Spleen (tissue), 11 donors: ENCODE measurements at regions not wholly inside any gene's neighbourhood (a gene's known extent, or its start where the extent isn't known, plus 50 kb on each side); places are given as distances from the start of the nearest gene placed in this dataset.

Source experiments
- DNase-seq: peaks from one replicate; pipeline ENCODE4 v3.0.0-alpha.2; 2020
- H3K27ac ChIP-seq, 8 donors: fragments of 200-600 bp; sonication (generic) in 7 of 8; 1 replicate in 4 of 8; 2 replicates in 4 of 8; pipeline versions ENCODE4 v1.5.0 to v1.8.0; 2016 to 2021; ENCODE audit warnings: inconsistent platforms in 4 of 8, mild to moderate bottlenecking in 4 of 8, moderate library complexity in 1 of 8
- H3K27me3 ChIP-seq, 7 donors: fragments of 200-600 bp; sonication (generic) in 6 of 7; replicated peaks in 1 of 7; 1 replicate in 4 of 7; 2 replicates in 3 of 7; pipeline versions ENCODE4 v1.5.0 to v1.8.0; 2016 to 2021; ENCODE audit warnings: inconsistent platforms in 3 of 7, mild to moderate bottlenecking in 1 of 7
- H3K36me3 ChIP-seq, 6 donors: fragments of 200-600 bp; sonication (generic) in 5 of 6; 1 replicate in 4 of 6; 2 replicates in 2 of 6; pipeline versions ENCODE4 v1.5.0 to v1.8.0; 2016 to 2021; ENCODE audit warnings: inconsistent platforms in 2 of 6
- H3K4me1 ChIP-seq, 6 donors: fragments of 200-600 bp; sonication (generic) in 5 of 6; 1 replicate in 3 of 6; 2 replicates in 3 of 6; pipeline versions ENCODE4 v1.5.0 to v1.8.0; 2016 to 2021; ENCODE audit warnings: inconsistent platforms in 3 of 6
- H3K4me3 ChIP-seq, 8 donors: fragments of 200-600 bp; sonication (generic) in 7 of 8; 1 replicate in 4 of 8; 2 replicates in 4 of 8; pipeline versions ENCODE4 v1.5.0 to v1.8.0; 2016 to 2021; ENCODE audit warnings: inconsistent platforms in 4 of 8, mild to moderate bottlenecking in 4 of 8, moderate library complexity in 2 of 8
- H3K9me3 ChIP-seq, 8 donors: fragments of 200-600 bp; sonication (generic) in 7 of 8; 1 replicate in 4 of 8; 2 replicates in 4 of 8; pipeline versions ENCODE4 v1.5.0 to v1.8.0; 2016 to 2021; ENCODE audit warnings: inconsistent platforms in 4 of 8
- POLR2A ChIP-seq, 3 donors: fragments of 450-650 bp; IDR thresholded peaks; one replicate each; pipeline ENCODE4 v1.5.1; 2017; ENCODE audit warnings: antibody characterized with exemption in 3 of 3, mild to moderate bottlenecking in 1 of 3
- POLR2AphosphoS5 ChIP-seq, 3 donors: sonication (generic); formaldehyde crosslinking; IDR thresholded peaks; one replicate each; pipeline ENCODE4 v1.5.1; 2017; ENCODE audit warnings: antibody characterized with exemption in 3 of 3
- WGBS, 5 donors: extraction: QIAGEN DNeasy Blood & Tissue Kit in 3 of 5; methylation state at CpG; one replicate each; pipeline versions ENCODE4 v1.1.5 to v1.1.7; 2013 to 2018; 5-methylcytosine and 5-hydroxymethylcytosine counted together
- intact Hi-C: fragments of 100-400 bp; cut with DNase I; formaldehyde crosslinking; loops from one replicate; pipeline ENCODE4 v1.15.0; 2023; ENCODE audit warnings: low total_unique reads
- TF ChIP-seq, protein P1 (sequence below), 11 experiments: fragments of 200-600 bp in 7 of 11; fragments of 450-650 bp in 4 of 11; sonication (generic) in 4 of 11; IDR thresholded peaks in 8 of 11; conservative IDR thresholded peaks in 3 of 11; 1 replicate in 7 of 11; 2 replicates in 4 of 11; pipeline versions ENCODE4 v1.4.0 to v1.8.0; 2016 to 2021; ENCODE audit warnings: antibody characterized with exemption in 11 of 11, inconsistent platforms in 4 of 11, mild to moderate bottlenecking in 1 of 11
- donor health status: healthy with polysubstance abuse.
- donor health status: DM: no; HTN: no; CAD: no; lungs with moderate emphysema.
- donor health status: DM: no; HTN: no; CAD: no.
- donor health status: Bipolar disorder and iron deficiency.
- donor health status: healthy.
- donor health status: DM: no; HTN: no; CAD: no.
- donor health status: DM: yes; HTN: yes; CAD: no.

- DNase-seq: no peak
- no peak overlapping the region for H3K4me3 ChIP-seq
- no peaks in the 10 kb centered on the region for H3K27me3 ChIP-seq
- 81 to 90% (median 84%) methylated on average over 1 of the region's 1 CpG for WGBS, 5 donors
- H3K4me1 ChIP-seq: no peaks in the 10 kb centered on the region
- no peaks in the 10 kb centered on the region for H3K36me3 ChIP-seq
- H3K9me3 ChIP-seq: peaks cover 0 to 23% (median 14%) of the 10 kb centered on the region in 8 donors
- TF ChIP-seq POLR2AphosphoS5 (IDR thresholded peaks at IDR 0.05): no peak
- TF ChIP-seq POLR2A (IDR thresholded peaks at IDR 0.05): no peak
- TF ChIP-seq, protein P1, sequence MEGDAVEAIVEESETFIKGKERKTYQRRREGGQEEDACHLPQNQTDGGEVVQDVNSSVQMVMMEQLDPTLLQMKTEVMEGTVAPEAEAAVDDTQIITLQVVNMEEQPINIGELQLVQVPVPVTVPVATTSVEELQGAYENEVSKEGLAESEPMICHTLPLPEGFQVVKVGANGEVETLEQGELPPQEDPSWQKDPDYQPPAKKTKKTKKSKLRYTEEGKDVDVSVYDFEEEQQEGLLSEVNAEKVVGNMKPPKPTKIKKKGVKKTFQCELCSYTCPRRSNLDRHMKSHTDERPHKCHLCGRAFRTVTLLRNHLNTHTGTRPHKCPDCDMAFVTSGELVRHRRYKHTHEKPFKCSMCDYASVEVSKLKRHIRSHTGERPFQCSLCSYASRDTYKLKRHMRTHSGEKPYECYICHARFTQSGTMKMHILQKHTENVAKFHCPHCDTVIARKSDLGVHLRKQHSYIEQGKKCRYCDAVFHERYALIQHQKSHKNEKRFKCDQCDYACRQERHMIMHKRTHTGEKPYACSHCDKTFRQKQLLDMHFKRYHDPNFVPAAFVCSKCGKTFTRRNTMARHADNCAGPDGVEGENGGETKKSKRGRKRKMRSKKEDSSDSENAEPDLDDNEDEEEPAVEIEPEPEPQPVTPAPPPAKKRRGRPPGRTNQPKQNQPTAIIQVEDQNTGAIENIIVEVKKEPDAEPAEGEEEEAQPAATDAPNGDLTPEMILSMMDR (IDR thresholded peaks at IDR 0.05 in 8 of 11, conservative IDR thresholded peaks at IDR 0.05 in 3 of 11): no peak
- intact Hi-C loops: no loop called here
- H3K27ac ChIP-seq: no peak overlapping the region
Measured at GRCh38 chr5:158292981-158293380, 434.0 kb upstream of the CLINT1 start.

DNA sequence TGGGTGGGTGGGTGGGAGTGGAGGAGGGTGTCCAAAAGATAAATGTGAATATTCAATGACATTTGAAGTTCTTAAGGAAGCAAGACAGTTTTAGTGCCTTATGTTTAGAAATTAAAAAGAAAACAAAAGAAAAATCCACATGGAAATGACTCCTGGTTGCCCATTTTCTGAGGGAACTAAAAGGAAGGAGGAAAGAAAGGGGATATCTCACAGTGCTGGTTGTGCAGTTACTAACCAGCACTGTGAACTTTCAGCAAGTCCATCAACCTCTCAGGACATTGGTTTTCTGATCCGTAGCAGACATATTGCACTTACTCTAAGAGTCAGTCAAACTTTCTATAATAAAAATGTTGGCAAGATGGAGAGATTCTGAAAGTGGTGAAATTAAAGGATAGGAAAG is 431.0 kb upstream of the CLINT1 start:
- intact Hi-C loops: no loop called here
- H3K27me3 ChIP-seq: no peaks in the 10 kb centered on the region
- H3K27ac ChIP-seq: no peak overlapping the region
- H3K4me1 ChIP-seq: no peaks in the 10 kb centered on the region
- H3K4me3 ChIP-seq: no peak overlapping the region
- peaks cover 0 to 8% (median 5%) of the 10 kb centered on the region in 8 donors for H3K9me3 ChIP-seq
- 84 to 100% (median 88%) methylated on average over 1 of the region's 1 CpG for WGBS, 5 donors
- H3K36me3 ChIP-seq: no peaks in the 10 kb centered on the region
- DNase-seq: no peak
- TF ChIP-seq, protein P1 (IDR thresholded peaks at IDR 0.05 in 8 of 11, conservative IDR thresholded peaks at IDR 0.05 in 3 of 11): no peak
- TF ChIP-seq POLR2AphosphoS5 (IDR thresholded peaks at IDR 0.05) (no peak), POLR2A (IDR thresholded peaks at IDR 0.05) (no peak)

DNA sequence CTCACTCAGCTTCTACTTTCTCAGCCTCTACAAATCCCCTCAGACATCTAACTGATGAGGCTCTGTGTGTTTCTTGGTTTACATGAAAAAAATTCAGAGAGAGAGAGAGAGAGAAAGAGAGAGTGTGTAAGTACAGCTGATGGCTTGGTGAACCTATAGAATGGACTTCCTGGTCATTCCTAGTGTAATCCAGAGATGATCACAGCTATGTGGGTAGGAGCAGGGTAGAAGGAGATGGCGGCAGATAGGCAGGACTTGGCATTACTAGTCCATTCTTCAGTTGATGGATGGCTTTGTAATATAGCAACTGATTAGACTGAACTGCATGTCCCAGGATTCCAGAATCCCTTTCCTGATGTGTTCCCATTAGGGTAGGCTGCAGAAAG is 429.3 kb upstream of the CLINT1 start:
- intact Hi-C loops: no loop called here

DNA sequence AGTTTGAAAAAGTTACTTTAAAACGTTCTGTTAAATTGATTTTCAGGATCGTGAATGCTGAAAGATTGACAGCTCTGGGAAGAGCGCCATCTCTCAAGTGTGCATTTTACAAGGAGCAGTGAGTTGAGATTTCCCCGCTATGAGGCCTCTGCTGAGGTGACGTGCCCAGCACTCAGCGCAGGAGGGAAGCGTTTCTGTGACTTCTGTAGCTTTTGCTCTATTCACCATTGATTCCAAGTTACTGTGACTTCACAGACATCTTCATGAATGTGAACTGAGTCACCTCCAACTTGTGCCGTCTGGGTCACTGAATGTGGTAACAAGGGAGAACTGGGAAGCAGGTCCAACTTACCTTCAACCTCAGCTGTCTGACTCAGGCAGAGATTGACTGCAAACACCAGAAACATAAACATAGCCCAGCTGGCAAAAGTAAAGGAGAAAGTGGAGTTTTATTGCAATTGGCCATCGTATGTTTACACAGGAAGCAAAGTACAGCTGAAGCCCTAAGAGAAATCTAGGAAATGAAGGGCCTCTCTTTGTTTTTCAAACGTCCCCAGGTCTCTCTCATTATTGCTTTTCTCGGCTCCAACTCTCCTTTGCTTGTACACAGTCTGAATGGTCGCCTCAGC is 428.8 kb upstream of the CLINT1 start:
- intact Hi-C loops: no loop called here
- 58 to 66% (median 63%) methylated on average over 12 of the region's 12 CpGs for WGBS, 5 donors
- DNase-seq: no peak

More for the DNA sequence above, 429.3 kb upstream of the CLINT1 start:
- H3K9me3 ChIP-seq: peaks cover 0 to 4% (median 3%) of the 10 kb centered on the region in 8 donors
- no peaks in the 10 kb centered on the region for H3K4me1 ChIP-seq
- TF ChIP-seq, protein P1 (IDR thresholded peaks at IDR 0.05 in 8 of 11, conservative IDR thresholded peaks at IDR 0.05 in 3 of 11): no peak
- TF ChIP-seq POLR2A (IDR thresholded peaks at IDR 0.05): no peak
- H3K27me3 ChIP-seq: no peaks in the 10 kb centered on the region
- no peaks in the 10 kb centered on the region for H3K36me3 ChIP-seq
- no peak for DNase-seq
- WGBS, 5 donors: 52 to 100% (median 89%) methylated on average over 1 of the region's 1 CpG
- no peak overlapping the region for H3K4me3 ChIP-seq
- H3K27ac ChIP-seq: no peak overlapping the region

More for the DNA sequence above, 428.8 kb upstream of the CLINT1 start:
- Histone ChIP-seq H3K27me3 (no peaks in the 10 kb centered on the region), H3K27ac (no peak overlapping the region), H3K9me3 (no peaks in the 10 kb centered on the region), H3K36me3 (no peaks in the 10 kb centered on the region), H3K4me3 (no peak overlapping the region), H3K4me1 (no peaks in the 10 kb centered on the region)
- TF ChIP-seq POLR2A (IDR thresholded peaks at IDR 0.05): no peak
- TF ChIP-seq, protein P1 (IDR thresholded peaks at IDR 0.05 in 8 of 11, conservative IDR thresholded peaks at IDR 0.05 in 3 of 11): no peak
- TF ChIP-seq POLR2AphosphoS5 (IDR thresholded peaks at IDR 0.05): no peak
